Naive thymus-derived CD4-positive, alpha-beta T cell (primary cell): ENCODE measurements at regions not wholly inside any gene's neighbourhood (a gene's known extent, or its start where the extent isn't known, plus 50 kb on each side); places are given as distances from the start of the nearest gene placed in this dataset.

Experiments
- ATAC-seq: fragments of 150-1000 bp; cut with Tn5 transposase; 2 replicates; pipeline ENCODE4 v1.10.0; 2021; ENCODE audit warnings: mild to moderate bottlenecking, moderate library complexity
- CTCF ChIA-PET: fragments of 350-600 bp; sonication (Branson Sonifier 250); formaldehyde crosslinking; loops from one replicate; lab custom pipeline; 2021; ENCODE audit warnings: antibody characterized with exemption; lab: Charles Lee
- POLR2A ChIA-PET: fragments of 350-600 bp; sonication (Branson Sonifier 250); formaldehyde crosslinking; loops from one replicate; lab custom pipeline; 2021; ENCODE audit warnings: antibody characterized with exemption, inconsistent platforms; lab: Charles Lee
- DNase-seq, 9 donors: peaks; one replicate each; pipeline versions ENCODE4 v3.0.0 to v3.0.0-alpha.2; 2020 to 2022; ENCODE audit warnings: mixed read lengths in 1 of 9
- H3K27ac ChIP-seq: one replicate; pipeline ENCODE4 v1.7.0; 2013; ENCODE audit warnings: mild to moderate bottlenecking, low read depth, low read length, moderate library complexity
- H3K27me3 ChIP-seq, 2 donors: one replicate each; pipeline ENCODE4 v1.7.0; 2013; ENCODE audit warnings: low read length in 2 of 2, mild to moderate bottlenecking in 2 of 2, moderate library complexity in 2 of 2; ENCODE audit not compliant: control insufficient read depth in 2 of 2, insufficient read depth in 2 of 2
- H3K36me3 ChIP-seq, 3 experiments: 1 replicate in 2 of 3; 2 replicates in 1 of 3; pipeline ENCODE4 v1.7.0; 2013; ENCODE audit warnings: low read length in 3 of 3, mild to moderate bottlenecking in 3 of 3, moderate library complexity in 1 of 3; ENCODE audit not compliant: insufficient read depth in 3 of 3, control insufficient read depth in 2 of 3
- H3K4me1 ChIP-seq, 2 donors: one replicate each; pipeline ENCODE4 v1.7.0; 2013; ENCODE audit warnings: low read length in 2 of 2, mild to moderate bottlenecking in 2 of 2, moderate library complexity in 1 of 2; ENCODE audit not compliant: control insufficient read depth in 2 of 2, insufficient read depth in 2 of 2
- H3K4me3 ChIP-seq: 2 replicates; pipeline ENCODE4 v1.7.0; 2013; ENCODE audit warnings: mild to moderate bottlenecking, low read length
- H3K9me3 ChIP-seq, 3 experiments: 1 replicate in 2 of 3; 2 replicates in 1 of 3; pipeline ENCODE4 v1.7.0; 2013; ENCODE audit warnings: low read length in 3 of 3; ENCODE audit not compliant: control insufficient read depth in 2 of 3
- H3K27ac Mint-ChIP-seq, 9 donors: one replicate each; pipeline ENCODE4 v1.8.0; 2020 to 2022; ENCODE audit warnings: mixed read lengths in 9 of 9, mild to moderate bottlenecking in 8 of 9, moderate library complexity in 5 of 9, inconsistent platforms in 2 of 9
- H3K27me3 Mint-ChIP-seq, 5 donors: one replicate each; pipeline ENCODE4 v1.8.0; 2021 to 2022; ENCODE audit warnings: mixed read lengths in 5 of 5, mild to moderate bottlenecking in 1 of 5
- H3K36me3 Mint-ChIP-seq, 5 donors: one replicate each; pipeline ENCODE4 v1.8.0; 2020 to 2022; ENCODE audit warnings: mixed read lengths in 5 of 5, mild to moderate bottlenecking in 3 of 5, inconsistent platforms in 1 of 5
- H3K4me1 Mint-ChIP-seq, 7 donors: one replicate each; pipeline ENCODE4 v1.8.0; 2020 to 2022; ENCODE audit warnings: mixed read lengths in 7 of 7, mild to moderate bottlenecking in 3 of 7, inconsistent platforms in 1 of 7
- H3K4me3 Mint-ChIP-seq, 10 donors: one replicate each; pipeline ENCODE4 v1.8.0; 2020 to 2022; ENCODE audit warnings: mild to moderate bottlenecking in 10 of 10, mixed read lengths in 10 of 10, moderate library complexity in 6 of 10, inconsistent platforms in 2 of 10
- H3K9me3 Mint-ChIP-seq, 11 donors: one replicate each; pipeline ENCODE4 v1.8.0; 2020 to 2022; ENCODE audit warnings: mixed read lengths in 11 of 11, mild to moderate bottlenecking in 4 of 11, inconsistent platforms in 1 of 11, moderate library complexity in 1 of 11
- intact Hi-C, 2 donors: fragments of 100-400 bp; cut with micrococcal nuclease; formaldehyde crosslinking; loops; one replicate each; pipeline ENCODE4 v1.15.1; 2023

GRCh38 chr4:156186111-156186510 is 232.4 kb upstream of the CTSO start:
- Mint-ChIP-seq H3K4me1 (no peaks in the 10 kb centered on the region), H3K27ac (no peak overlapping the region), H3K9me3 (peaks cover 0 to 5% (median 0%) of the 10 kb centered on the region in 11 donors), H3K36me3 (no peaks in the 10 kb centered on the region), H3K27me3 (no peaks in the 10 kb centered on the region), H3K4me3 (no peak overlapping the region)
- POLR2A ChIA-PET, result no interaction called here
- intact Hi-C loops, result no loop called here
- Histone ChIP-seq H3K36me3 (no peaks in the 10 kb centered on the region), H3K4me3 (no peak overlapping the region), H3K4me1 (no peaks in the 10 kb centered on the region), H3K9me3 (no peaks in the 10 kb centered on the region), H3K27ac (no peak overlapping the region), H3K27me3 (no peaks in the 10 kb centered on the region)
- DNase-seq (no peak), ATAC-seq (no peak)
- CTCF ChIA-PET, result no interaction called here

- Histone ChIP-seq H3K9me3 (no peaks in the 10 kb centered on the region), H3K4me1 (no peaks in the 10 kb centered on the region), H3K27ac (no peak overlapping the region), H3K27me3 (no peaks in the 10 kb centered on the region), H3K4me3 (no peak overlapping the region), H3K36me3 (no peaks in the 10 kb centered on the region)
- ATAC-seq, result no peak
- ChIA-PET CTCF (no interaction called here), POLR2A (no interaction called here)
- peaks cover 0 to 5% (median 0%) of the 10 kb centered on the region in 11 donors for H3K9me3 Mint-ChIP-seq
- no peaks in the 10 kb centered on the region for H3K27me3 Mint-ChIP-seq
- no peak overlapping the region for H3K27ac Mint-ChIP-seq
- no peak overlapping the region for H3K4me3 Mint-ChIP-seq
- no peaks in the 10 kb centered on the region for H3K36me3 Mint-ChIP-seq
- no peak for DNase-seq
- no peaks in the 10 kb centered on the region for H3K4me1 Mint-ChIP-seq
- intact Hi-C loops, result no loop called here
Observed at GRCh38 chr4:156185514-156186055, 231.9 kb upstream of the CTSO start.

GRCh38 chr4:156182269-156182668 is 228.6 kb upstream of the CTSO start:
- POLR2A ChIA-PET, result no interaction called here
- intact Hi-C loops, result no loop called here

GRCh38 chr4:156177941-156178340 is 224.3 kb upstream of the CTSO start:
- no peaks in the 10 kb centered on the region for H3K4me1 ChIP-seq
- Mint-ChIP-seq H3K36me3 (no peaks in the 10 kb centered on the region), H3K4me3 (no peak overlapping the region), H3K27ac (no peak overlapping the region), H3K9me3 (peaks cover 0 to 20% (median 0%) of the 10 kb centered on the region in 11 donors), H3K27me3 (no peaks in the 10 kb centered on the region), H3K4me1 (no peaks in the 10 kb centered on the region)
- CTCF ChIA-PET, result no interaction called here
- H3K36me3 ChIP-seq, result no peaks in the 10 kb centered on the region
- ATAC-seq, result no peak
- H3K27me3 ChIP-seq, result no peaks in the 10 kb centered on the region
- intact Hi-C loops, result no loop called here
- POLR2A ChIA-PET, result no interaction called here
- no peak overlapping the region for H3K27ac ChIP-seq
- H3K9me3 ChIP-seq, result no peaks in the 10 kb centered on the region
- no peak overlapping the region for H3K4me3 ChIP-seq
- DNase-seq, result no peak

More at GRCh38 chr4:156182269-156182668, 228.6 kb upstream of the CTSO start:
- Histone ChIP-seq H3K4me3 (no peak overlapping the region), H3K4me1 (no peaks in the 10 kb centered on the region), H3K27ac (no peak overlapping the region), H3K36me3 (no peaks in the 10 kb centered on the region), H3K27me3 (no peaks in the 10 kb centered on the region), H3K9me3 (no peaks in the 10 kb centered on the region)
- Mint-ChIP-seq H3K27me3 (no peaks in the 10 kb centered on the region), H3K4me1 (no peaks in the 10 kb centered on the region), H3K36me3 (no peaks in the 10 kb centered on the region), H3K27ac (no peak overlapping the region), H3K9me3 (peaks cover 0 to 6% (median 0%) of the 10 kb centered on the region in 11 donors), H3K4me3 (no peak overlapping the region)
- ATAC-seq (no peak), DNase-seq (no peak)
- CTCF ChIA-PET, result no interaction called here

GRCh38 chr4:156176896-156177295 is 223.2 kb upstream of the CTSO start:
- no peaks in the 10 kb centered on the region for H3K27me3 ChIP-seq
- DNase-seq (no peak), ATAC-seq (no peak)
- Mint-ChIP-seq H3K4me3 (no peak overlapping the region), H3K27ac (no peak overlapping the region), H3K9me3 (peaks cover 0 to 20% (median 3%) of the 10 kb centered on the region in 11 donors), H3K4me1 (no peaks in the 10 kb centered on the region), H3K27me3 (no peaks in the 10 kb centered on the region), H3K36me3 (no peaks in the 10 kb centered on the region)
- CTCF ChIA-PET, result no interaction called here
- H3K4me1 ChIP-seq, result no peaks in the 10 kb centered on the region
- intact Hi-C loops, result no loop called here
- H3K4me3 ChIP-seq, result no peak overlapping the region
- H3K27ac ChIP-seq, result no peak overlapping the region
- no peaks in the 10 kb centered on the region for H3K36me3 ChIP-seq
- H3K9me3 ChIP-seq, result no peaks in the 10 kb centered on the region
- POLR2A ChIA-PET, result no interaction called here

- H3K4me3 Mint-ChIP-seq, result no peak overlapping the region
- no peaks in the 10 kb centered on the region for H3K27me3 ChIP-seq
- H3K9me3 Mint-ChIP-seq, result peaks cover 0 to 20% (median 3%) of the 10 kb centered on the region in 11 donors
- H3K4me1 ChIP-seq, result no peaks in the 10 kb centered on the region
- no peak overlapping the region for H3K27ac Mint-ChIP-seq
- ChIA-PET CTCF (no interaction called here), POLR2A (no interaction called here)
- no peak overlapping the region for H3K4me3 ChIP-seq
- H3K27me3 Mint-ChIP-seq, result no peaks in the 10 kb centered on the region
- H3K27ac ChIP-seq, result no peak overlapping the region
- H3K9me3 ChIP-seq, result no peaks in the 10 kb centered on the region
- no peaks in the 10 kb centered on the region for H3K36me3 Mint-ChIP-seq
- no peaks in the 10 kb centered on the region for H3K4me1 Mint-ChIP-seq
- ATAC-seq (no peak), DNase-seq (no peak)
- H3K36me3 ChIP-seq, result no peaks in the 10 kb centered on the region
- intact Hi-C loops, result no loop called here
Observed at GRCh38 chr4:156173937-156174336, 220.3 kb upstream of the CTSO start.

GRCh38 chr4:156173486-156173885 is 219.8 kb upstream of the CTSO start:
- ATAC-seq, result no peak
- H3K27ac Mint-ChIP-seq, result no peak overlapping the region
- Histone ChIP-seq H3K36me3 (no peaks in the 10 kb centered on the region), H3K4me3 (no peak overlapping the region), H3K4me1 (no peaks in the 10 kb centered on the region), H3K27ac (no peak overlapping the region), H3K9me3 (no peaks in the 10 kb centered on the region), H3K27me3 (no peaks in the 10 kb centered on the region)
- no peaks in the 10 kb centered on the region for H3K36me3 Mint-ChIP-seq
- H3K4me1 Mint-ChIP-seq, result no peaks in the 10 kb centered on the region
- no peak overlapping the region for H3K4me3 Mint-ChIP-seq
- CTCF ChIA-PET, result no interaction called here
- DNase-seq, result no peak
- peaks cover 0 to 20% (median 2%) of the 10 kb centered on the region in 11 donors for H3K9me3 Mint-ChIP-seq
- POLR2A ChIA-PET, result no interaction called here
- H3K27me3 Mint-ChIP-seq, result no peaks in the 10 kb centered on the region
- intact Hi-C loops, result no loop called here
